OCI-LY7 (cell line): ENCODE measurements at regions not wholly inside any gene's neighbourhood (a gene's known extent, or its start where the extent isn't known, plus 50 kb on each side); places are given as distances from the start of the nearest gene placed in this dataset.

Experiments
- BruUV-seq: library from RNA; stranded (reverse); fragments of 400-500 nt; replicated peaks from 2 replicates; lab custom pipeline; 2021; lab: Mats Ljungman, UMichigan
- CTCF ChIA-PET: fragments of 300-600 bp; sonication (Branson Sonifier 250); formaldehyde crosslinking; loops from one replicate; lab custom pipeline; 2022; ENCODE audit warnings: antibody characterized with exemption; ENCODE audit not compliant: unreplicated experiment; lab: Charles Lee
- POLR2A ChIA-PET: fragments of 300-600 bp; sonication (Branson Sonifier 250); formaldehyde crosslinking; loops from one replicate; lab custom pipeline; 2022; ENCODE audit warnings: antibody characterized with exemption; lab: Charles Lee
- DNase-seq: peaks from one replicate; pipeline ENCODE4 v3.0.0-alpha.2; 2015; ENCODE audit warnings: low spot score
- H2AFZ ChIP-seq: fragments of 200-600 bp; sonication (generic), shearing (Covaris generic); 2 replicates; pipeline ENCODE4 v1.6.1; 2014; ENCODE audit warnings: mild to moderate bottlenecking, antibody characterized with exemption, low read length, moderate library complexity
- H3K27ac ChIP-seq: fragments of 200-600 bp; sonication (generic); 2 replicates; pipeline ENCODE4 v1.5.1; 2014; ENCODE audit warnings: mixed run types, low read depth, mild to moderate bottlenecking, moderate library complexity, low read length, inconsistent platforms; ENCODE audit not compliant: poor library complexity, severe bottlenecking
- H3K36me3 ChIP-seq: fragments of 200-600 bp; sonication (generic); 2 replicates; pipeline ENCODE4 v1.6.1; 2014; ENCODE audit warnings: mild to moderate bottlenecking, antibody characterized with exemption, low read length, moderate library complexity, mixed read lengths; ENCODE audit not compliant: insufficient read depth
- H3K4me1 ChIP-seq: fragments of 200-600 bp; sonication (generic); 2 replicates; pipeline ENCODE4 v1.5.1; 2014; ENCODE audit warnings: mild to moderate bottlenecking, low read length; ENCODE audit not compliant: insufficient read depth, poor library complexity, severe bottlenecking
- H3K4me2 ChIP-seq: fragments of 200-600 bp; sonication (generic); 2 replicates; pipeline ENCODE4 v1.6.1; 2014; ENCODE audit warnings: mild to moderate bottlenecking, low read length
- H3K4me3 ChIP-seq: fragments of 200-600 bp; sonication (generic); 2 replicates; pipeline ENCODE4 v1.5.1; 2014; ENCODE audit warnings: mild to moderate bottlenecking, low read depth, low read length; ENCODE audit not compliant: poor library complexity, severe bottlenecking
- H3K79me2 ChIP-seq: fragments of 200-600 bp; sonication (generic); 2 replicates; pipeline ENCODE4 v1.6.1; 2016; ENCODE audit warnings: low read depth, mild to moderate bottlenecking, low read length, moderate library complexity, mixed read lengths; ENCODE audit not compliant: insufficient read depth
- H3K9me2 ChIP-seq: fragments of 200-600 bp; sonication (generic); 2 replicates; pipeline ENCODE4 v1.6.1; 2016; ENCODE audit warnings: mild to moderate bottlenecking, low read length, mixed read lengths; ENCODE audit not compliant: insufficient read depth
- H3K9me3 ChIP-seq: fragments of 200-600 bp; sonication (generic); 2 replicates; pipeline ENCODE4 v1.6.1; 2014; ENCODE audit warnings: mild to moderate bottlenecking, mixed run types, low read length, mixed read lengths
- H4K20me1 ChIP-seq: fragments of 200-600 bp; sonication (generic); 2 replicates; pipeline ENCODE4 v1.6.1; 2014; ENCODE audit warnings: mild to moderate bottlenecking, antibody characterized with exemption, low read length, moderate library complexity, mixed read lengths; ENCODE audit not compliant: insufficient read depth
- EZH2phosphoT487 ChIP-seq: fragments of 200-600 bp; sonication (generic); IDR thresholded peaks from 2 replicates; pipeline ENCODE4 v1.6.1; 2018; ENCODE audit warnings: low read depth, borderline replicate concordance, mild to moderate bottlenecking, mixed run types, antibody characterized with exemption, low read length, moderate library complexity, mixed read lengths
- intact Hi-C: fragments of 100-400 bp; cut with micrococcal nuclease; formaldehyde crosslinking; loops from one replicate; pipeline ENCODE4 v1.10.0; 2022; ENCODE audit not compliant: unreplicated experiment
- TF ChIP-seq, protein P1 (sequence below): fragments of 200-600 bp; sonication (generic); conservative IDR thresholded peaks from 2 replicates; pipeline ENCODE4 v1.5.1; 2014; ENCODE audit warnings: mild to moderate bottlenecking, antibody characterized with exemption, low read length, moderate library complexity, mixed read lengths

DNA sequence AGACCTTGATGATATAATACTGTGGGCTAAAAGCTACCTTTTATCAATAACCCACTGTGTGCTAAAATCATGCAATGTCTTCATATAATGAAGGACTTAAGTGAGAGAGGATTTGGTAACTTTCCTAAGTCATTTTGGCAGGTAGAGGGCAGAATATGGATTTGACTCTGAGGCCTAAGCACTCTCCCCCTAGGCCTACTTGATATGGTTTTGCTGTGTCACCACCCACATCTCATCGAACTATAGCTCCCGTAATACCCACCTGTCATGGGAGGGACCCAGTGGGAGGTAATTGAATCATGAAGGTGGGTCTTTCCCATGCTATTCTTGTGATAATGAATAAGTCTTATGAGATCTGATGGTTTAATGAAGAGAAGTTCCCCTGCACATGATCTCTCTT, 229.7 kb downstream of the GBA3 start:
- Histone ChIP-seq H3K4me2 (no peak overlapping the region), H3K36me3 (no peaks in the 10 kb centered on the region), H3K9me3 (no peaks in the 10 kb centered on the region), H3K79me2 (no peaks in the 10 kb centered on the region), H2AFZ (no peak overlapping the region), H3K4me3 (no peak overlapping the region), H3K4me1 (no peaks in the 10 kb centered on the region), H4K20me1 (no peaks in the 10 kb centered on the region), H3K9me2 (no peaks in the 10 kb centered on the region), H3K27ac (no peak overlapping the region)
- POLR2A ChIA-PET: interaction anchor here (0.6 kb wide), 1 partner anchor 1309 kb away, joined by 5 read pairs; no protein-coding TSS in a partner anchor
- no peak for DNase-seq
- CTCF ChIA-PET: no interaction called here
- BruUV-seq: no TSS peak
- intact Hi-C loops: no loop called here
- TF ChIP-seq, protein P1, sequence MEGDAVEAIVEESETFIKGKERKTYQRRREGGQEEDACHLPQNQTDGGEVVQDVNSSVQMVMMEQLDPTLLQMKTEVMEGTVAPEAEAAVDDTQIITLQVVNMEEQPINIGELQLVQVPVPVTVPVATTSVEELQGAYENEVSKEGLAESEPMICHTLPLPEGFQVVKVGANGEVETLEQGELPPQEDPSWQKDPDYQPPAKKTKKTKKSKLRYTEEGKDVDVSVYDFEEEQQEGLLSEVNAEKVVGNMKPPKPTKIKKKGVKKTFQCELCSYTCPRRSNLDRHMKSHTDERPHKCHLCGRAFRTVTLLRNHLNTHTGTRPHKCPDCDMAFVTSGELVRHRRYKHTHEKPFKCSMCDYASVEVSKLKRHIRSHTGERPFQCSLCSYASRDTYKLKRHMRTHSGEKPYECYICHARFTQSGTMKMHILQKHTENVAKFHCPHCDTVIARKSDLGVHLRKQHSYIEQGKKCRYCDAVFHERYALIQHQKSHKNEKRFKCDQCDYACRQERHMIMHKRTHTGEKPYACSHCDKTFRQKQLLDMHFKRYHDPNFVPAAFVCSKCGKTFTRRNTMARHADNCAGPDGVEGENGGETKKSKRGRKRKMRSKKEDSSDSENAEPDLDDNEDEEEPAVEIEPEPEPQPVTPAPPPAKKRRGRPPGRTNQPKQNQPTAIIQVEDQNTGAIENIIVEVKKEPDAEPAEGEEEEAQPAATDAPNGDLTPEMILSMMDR: no peak
- no peak for TF ChIP-seq EZH2phosphoT487

DNA sequence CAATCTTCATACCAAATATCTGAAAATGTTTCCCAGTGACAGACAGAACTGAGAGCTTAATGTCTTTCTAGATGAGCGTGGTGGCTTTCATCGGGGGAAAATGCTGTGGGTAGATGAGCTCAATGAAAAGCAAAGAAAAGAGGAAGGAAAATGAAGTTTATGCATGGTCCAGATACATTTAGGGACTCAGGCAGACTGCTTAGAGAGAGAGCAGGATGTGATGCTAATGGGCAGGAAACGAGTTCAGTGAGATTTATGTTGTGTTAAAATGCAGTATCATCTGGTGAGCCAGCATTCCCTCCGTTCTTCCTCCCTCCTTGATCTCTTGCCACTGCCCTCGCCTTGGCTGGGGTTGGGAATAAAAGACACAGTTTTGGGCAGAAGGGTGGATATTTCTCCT, 229.2 kb downstream of the GBA3 start:
- no peak for DNase-seq
- Histone ChIP-seq H3K9me3 (no peaks in the 10 kb centered on the region), H3K79me2 (no peaks in the 10 kb centered on the region), H2AFZ (no peak overlapping the region), H3K4me2 (no peak overlapping the region), H3K9me2 (no peaks in the 10 kb centered on the region), H3K27ac (no peak overlapping the region), H3K4me3 (no peak overlapping the region), H3K4me1 (no peaks in the 10 kb centered on the region), H4K20me1 (no peaks in the 10 kb centered on the region), H3K36me3 (no peaks in the 10 kb centered on the region)
- CTCF ChIA-PET: no interaction called here
- intact Hi-C loops: no loop called here
- TF ChIP-seq, protein P1: no peak
- no peak for TF ChIP-seq EZH2phosphoT487
- BruUV-seq: no TSS peak
- POLR2A ChIA-PET: no interaction called here

DNA sequence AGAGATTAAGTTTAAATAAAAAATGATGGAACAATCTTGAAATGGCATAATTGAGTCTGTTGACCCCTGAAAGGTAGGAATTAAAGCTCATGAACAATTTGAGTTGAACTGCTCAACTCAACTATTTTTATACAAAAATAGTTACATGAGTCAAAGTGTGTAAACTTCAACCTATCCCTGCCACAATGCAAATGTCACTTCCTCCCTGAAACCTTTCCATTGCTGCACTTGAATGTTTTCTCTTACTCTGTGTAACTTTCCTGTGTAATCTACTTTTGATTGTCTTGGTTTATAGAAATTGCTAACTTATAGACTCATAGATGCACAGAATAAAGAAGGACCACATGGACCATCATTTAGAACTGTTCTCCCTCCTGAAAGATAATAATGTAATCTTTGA, 218.5 kb downstream of the GBA3 start:
- Histone ChIP-seq H3K36me3 (no peaks in the 10 kb centered on the region), H3K79me2 (no peaks in the 10 kb centered on the region), H3K27ac (no peak overlapping the region), H4K20me1 (no peaks in the 10 kb centered on the region), H3K4me3 (no peak overlapping the region), H3K4me1 (no peaks in the 10 kb centered on the region), H2AFZ (no peak overlapping the region), H3K9me2 (no peaks in the 10 kb centered on the region), H3K9me3 (no peaks in the 10 kb centered on the region), H3K4me2 (no peak overlapping the region)
- DNase-seq: no peak
- CTCF ChIA-PET: no interaction called here
- no TSS peak for BruUV-seq
- TF ChIP-seq, protein P1: no peak
- no peak for TF ChIP-seq EZH2phosphoT487
- intact Hi-C loops: no loop called here
- POLR2A ChIA-PET: no interaction called here
